ENCODE measurements at regions not wholly inside any gene's neighbourhood (a gene's known extent, or its start where the extent isn't known, plus 50 kb on each side); places are given as distances from the start of the nearest gene placed in this dataset.

- CTCF ChIA-PET = interaction anchor here (0.7 to 2.6 kb wide), 16 partner anchors 8 to 201 kb away, joined by 3 to 9 read pairs (median 4); no protein-coding TSS in a partner anchor
- H3K27ac ChIP-seq (ENCODE audit: low read depth, low read length) = no peak overlapping the region
- peaks cover 52% of the 10 kb centered on the region for H3K27me3 ChIP-seq (ENCODE audit: control insufficient read depth, insufficient read depth, low read length)
- H3K9me3 ChIP-seq (ENCODE audit: control insufficient read depth, insufficient read depth, low read length) = no peaks in the 10 kb centered on the region
- H3K4me3 ChIP-seq (ENCODE audit: low read depth, low read length) = no peak overlapping the region
- no peak for DNase-seq (ENCODE audit: low read depth, low spot score)
- POLR2A ChIA-PET = no interaction called here
- TF ChIP-seq CTCF (IDR thresholded peaks at IDR 0.05; ENCODE audit: low read depth, low read length) = peak; percentile 93
These were observed 175.3 kb downstream of the INHBB start for GRCh38 chr2:120520929-120521912.

- CTCF ChIA-PET = interaction anchor here (0.8 to 2.6 kb wide), 10 partner anchors 7 to 179 kb away, joined by 3 to 9 read pairs (median 4); no protein-coding TSS in a partner anchor
- Histone ChIP-seq H3K27me3 (ENCODE audit: control insufficient read depth, insufficient read depth, low read length) (peaks cover 59% of the 10 kb centered on the region), H3K9me3 (ENCODE audit: control insufficient read depth, insufficient read depth, low read length) (no peaks in the 10 kb centered on the region), H3K27ac (ENCODE audit: low read depth, low read length) (no peak overlapping the region), H3K4me3 (ENCODE audit: low read depth, low read length) (no peak overlapping the region)
- TF ChIP-seq CTCF (IDR thresholded peaks at IDR 0.05; ENCODE audit: low read depth, low read length) = no peak
- POLR2A ChIA-PET = no interaction called here
- no peak for DNase-seq (ENCODE audit: low read depth, low spot score)
These were observed 176.3 kb downstream of the INHBB start for GRCh38 chr2:120522151-120522751.

- Histone ChIP-seq H3K27ac (ENCODE audit: low read depth, low read length) (no peak overlapping the region), H3K9me3 (ENCODE audit: control insufficient read depth, insufficient read depth, low read length) (no peaks in the 10 kb centered on the region), H3K4me3 (ENCODE audit: low read depth, low read length) (no peak overlapping the region), H3K27me3 (ENCODE audit: control insufficient read depth, insufficient read depth, low read length) (peaks cover 63% of the 10 kb centered on the region)
- no peak for DNase-seq (ENCODE audit: low read depth, low spot score)
- ChIA-PET POLR2A (no interaction called here), CTCF (no interaction called here)
- no peak for TF ChIP-seq CTCF (IDR thresholded peaks at IDR 0.05; ENCODE audit: low read depth, low read length)
These were observed 177.8 kb downstream of the INHBB start for GRCh38 chr2:120523766-120524165.

- Histone ChIP-seq H3K4me3 (ENCODE audit: low read depth, low read length) (no peak overlapping the region), H3K27ac (ENCODE audit: low read depth, low read length) (no peak overlapping the region), H3K27me3 (ENCODE audit: control insufficient read depth, insufficient read depth, low read length) (peaks cover 63% of the 10 kb centered on the region), H3K9me3 (ENCODE audit: control insufficient read depth, insufficient read depth, low read length) (no peaks in the 10 kb centered on the region)
- POLR2A ChIA-PET = no interaction called here
- no peak for DNase-seq (ENCODE audit: low read depth, low spot score)
- TF ChIP-seq CTCF (IDR thresholded peaks at IDR 0.05; ENCODE audit: low read depth, low read length) = no peak
- CTCF ChIA-PET = no interaction called here
These were observed 178.2 kb downstream of the INHBB start for GRCh38 chr2:120524174-120524573.

Measured in AG04450 (cell line).